HCT116 (cell line): ENCODE measurements at regions not wholly inside any gene's neighbourhood (a gene's known extent, or its start where the extent isn't known, plus 50 kb on each side); places are given as distances from the start of the nearest gene placed in this dataset.

Source experiments
- ATAC-seq: fragments of 200-7000 bp; cut with Tn5 transposase; 2 replicates; pipeline ENCODE4 v1.9.1; 2020; ENCODE audit warnings: mild to moderate bottlenecking, moderate library complexity
- BruUV-seq: library from RNA; stranded (reverse); fragments of 400-500 nt; replicated peaks from 2 replicates; lab custom pipeline; 2021; lab: Mats Ljungman, UMichigan
- CTCF ChIA-PET: fragments of 300-600 bp; sonication (Branson Sonifier 250); formaldehyde crosslinking; loops from one replicate; lab custom pipeline; 2021; ENCODE audit warnings: antibody characterized with exemption; lab: Charles Lee
- POLR2A ChIA-PET: fragments of 300-600, 350-600 bp; sonication (Branson Sonifier 250); formaldehyde crosslinking; loops from one replicate; lab custom pipeline; 2021; ENCODE audit warnings: antibody characterized with exemption; lab: Charles Lee
- RAD21 ChIA-PET, 2 experiments: fragments of 300-600 bp; sonication (Branson Sonifier 250); formaldehyde crosslinking; loops; one replicate each; lab custom pipeline; 2023; ENCODE audit warnings: low total read pairs in 2 of 2; ENCODE audit not compliant: uncharacterized antibody in 2 of 2, unreplicated experiment in 2 of 2, low non-redundant PET in 1 of 2; lab: Charles Lee
- DNase-seq: peaks from one replicate; pipeline ENCODE4 v3.0.0-alpha.2; 2010; ENCODE audit warnings: low read depth, low spot score
- H2AFZ ChIP-seq: fragments of 200-600 bp; shearing (Covaris generic), sonication (generic); 2 replicates; pipeline ENCODE4 v1.6.1; 2017; ENCODE audit warnings: low read depth, mixed run types, mixed read lengths, antibody characterized with exemption, low read length; ENCODE audit not compliant: poor library complexity, severe bottlenecking
- H3K27ac ChIP-seq: 2 replicates; pipeline ENCODE4 v1.5.1; 2012; ENCODE audit warnings: low read depth, low read length
- H3K27me3 ChIP-seq: fragments of 200-600 bp; sonication (generic); 2 replicates; pipeline ENCODE4 v1.6.1; 2016; ENCODE audit warnings: mixed run types, low read length, mixed read lengths; ENCODE audit not compliant: insufficient read depth
- H3K36me3 ChIP-seq, 2 experiments: fragments of 200-500 bp in 1 of 2; fragments of 200-600 bp in 1 of 2; sonication (Bioruptor generic) in 1 of 2; sonication (generic) in 1 of 2; 2 replicates each; pipeline versions ENCODE4 v1.5.1 to v1.6.1; 2014 to 2016; ENCODE audit warnings: low read length in 2 of 2, inconsistent platforms in 1 of 2, mixed read lengths in 1 of 2, mixed run types in 1 of 2; ENCODE audit not compliant: insufficient read depth in 2 of 2, control insufficient read depth in 1 of 2
- H3K4me1 ChIP-seq, 2 experiments: fragments of 200-600 bp in 1 of 2; sonication (generic) in 1 of 2; 2 replicates each; pipeline versions ENCODE4 v1.5.1 to v1.6.1; 2012 to 2017; ENCODE audit warnings: low read length in 2 of 2, inconsistent platforms in 1 of 2, mild to moderate bottlenecking in 1 of 2, mixed read lengths in 1 of 2, mixed run types in 1 of 2, moderate library complexity in 1 of 2; ENCODE audit not compliant: insufficient read depth in 2 of 2, control insufficient read depth in 1 of 2
- H3K4me2 ChIP-seq: fragments of 200-600 bp; sonication (generic); 2 replicates; pipeline ENCODE4 v1.6.1; 2017; ENCODE audit warnings: mixed run types, low read length, mixed read lengths
- H3K4me3 ChIP-seq, 2 experiments: fragments of 200-600 bp in 1 of 2; sonication (generic) in 1 of 2; replicated peaks in 1 of 2; 2 replicates each; pipeline ENCODE4 v1.5.1; 2011 to 2016; ENCODE audit warnings: low read length in 2 of 2, control low read depth in 1 of 2, low read depth in 1 of 2, mild to moderate bottlenecking in 1 of 2, mixed read lengths in 1 of 2, mixed run types in 1 of 2
- H3K79me2 ChIP-seq: fragments of 200-600 bp; sonication (generic); 2 replicates; pipeline ENCODE4 v1.6.1; 2017; ENCODE audit warnings: mild to moderate bottlenecking, mixed run types, low read length, moderate library complexity, mixed read lengths; ENCODE audit not compliant: insufficient read depth
- H3K9ac ChIP-seq: fragments of 200-600 bp; sonication (generic); 2 replicates; pipeline ENCODE4 v1.6.1; 2016; ENCODE audit warnings: low read length, mixed read lengths
- H3K9me2 ChIP-seq: fragments of 200-600 bp; sonication (generic), shearing (Covaris generic); 2 replicates; pipeline ENCODE4 v1.6.1; 2017; ENCODE audit warnings: mixed run types, mild to moderate bottlenecking, moderate library complexity; ENCODE audit not compliant: insufficient read depth
- H3K9me3 ChIP-seq, 2 experiments: fragments of 200-500 bp in 1 of 2; fragments of 200-600 bp in 1 of 2; sonication (Bioruptor generic) in 1 of 2; sonication (generic) in 1 of 2; 2 replicates each; pipeline ENCODE4 v1.6.1; 2014 to 2017; ENCODE audit warnings: low read length in 2 of 2, mixed read lengths in 2 of 2, inconsistent platforms in 1 of 2, low read depth in 1 of 2, mild to moderate bottlenecking in 1 of 2, mixed run types in 1 of 2, moderate library complexity in 1 of 2; ENCODE audit not compliant: control insufficient read depth in 1 of 2, insufficient read depth in 1 of 2
- H4K20me1 ChIP-seq: fragments of 200-600 bp; sonication (generic), shearing (Covaris generic); 2 replicates; pipeline ENCODE4 v1.6.1; 2017; ENCODE audit warnings: mixed run types, mild to moderate bottlenecking, moderate library complexity; ENCODE audit not compliant: insufficient read depth
- CEBPB ChIP-seq: IDR thresholded peaks from 2 replicates; pipeline ENCODE4 v1.6.1; 2012; ENCODE audit warnings: low read depth
- CTCF ChIP-seq, 3 experiments: fragments of 200-600 bp in 1 of 3; sonication (generic) in 1 of 3; IDR thresholded peaks in 2 of 3; conservative IDR thresholded peaks in 1 of 3; 2 replicates each; pipeline ENCODE4 v1.5.1; 2012 to 2017; ENCODE audit warnings: low read depth in 2 of 3, low read length in 2 of 3, antibody characterized with exemption in 1 of 3, borderline replicate concordance in 1 of 3, control low read depth in 1 of 3, mild to moderate bottlenecking in 1 of 3, mixed read lengths in 1 of 3, mixed run types in 1 of 3, moderate library complexity in 1 of 3; ENCODE audit not compliant: insufficient read depth in 1 of 3
- ELF1 ChIP-seq: IDR thresholded peaks from 2 replicates; pipeline ENCODE4 v1.6.1; 2012; ENCODE audit warnings: low read depth, borderline replicate concordance
- JUND ChIP-seq: IDR thresholded peaks from 2 replicates; pipeline ENCODE4 v1.6.1; 2012
- MAX ChIP-seq: IDR thresholded peaks from 2 replicates; pipeline ENCODE4 v1.6.1; 2012
- POLR2A ChIP-seq: IDR thresholded peaks from 2 replicates; pipeline ENCODE4 v1.7.0; 2011; ENCODE audit warnings: borderline replicate concordance; ENCODE audit not compliant: insufficient read depth, insufficient read length; ENCODE audit errors: extremely low read depth
- POLR2AphosphoS5 ChIP-seq: IDR thresholded peaks from 2 replicates; pipeline ENCODE4 v1.6.1; 2011; ENCODE audit warnings: mild to moderate bottlenecking, low read depth, low read length, moderate library complexity
- SP1 ChIP-seq: IDR thresholded peaks from 2 replicates; pipeline ENCODE4 v1.6.1; 2012; ENCODE audit warnings: low read depth
- SRF ChIP-seq: IDR thresholded peaks from 2 replicates; pipeline ENCODE4 v1.6.1; 2012; ENCODE audit warnings: low read depth
- TCF7L2 ChIP-seq: IDR thresholded peaks from 2 replicates; pipeline ENCODE4 v1.7.0; 2011; ENCODE audit warnings: borderline replicate concordance, inconsistent platforms; ENCODE audit not compliant: insufficient read depth, insufficient read length; ENCODE audit errors: extremely low read depth
- ZFX ChIP-seq: fragments of 450-650 bp; IDR thresholded peaks from 2 replicates; pipeline ENCODE4 v1.6.1; 2017
- intact Hi-C: fragments of 100-400 bp; cut with micrococcal nuclease; formaldehyde crosslinking; loops from 2 replicates; pipeline ENCODE4 v1.10.0; 2022

- Histone ChIP-seq H3K4me1 (no peaks in the 10 kb centered on the region), H2AFZ (no peak overlapping the region), H3K36me3 (no peaks in the 10 kb centered on the region), H4K20me1 (no peaks in the 10 kb centered on the region), H3K4me3 (no peak overlapping the region), H3K9me2 (no peaks in the 10 kb centered on the region), H3K9me3 (peaks cover 2 to 3% of the 10 kb centered on the region in 2 experiments; a peak in 2 of 4 replicates), H3K27me3 (peaks cover 3% of the 10 kb centered on the region; the same call in 1 of the 2 replicates), H3K27ac (no peak overlapping the region), H3K79me2 (no peaks in the 10 kb centered on the region), H3K4me2 (no peak overlapping the region), H3K9ac (no peak overlapping the region)
- ChIA-PET RAD21 (no interaction called here), POLR2A (no interaction called here), CTCF (no interaction called here)
- ATAC-seq (peak; percentile 22; the same call in 1 of the 2 replicates), DNase-seq (no peak)
- BruUV-seq, result no TSS peak
- TF ChIP-seq SP1 (no peak), ZFX (no peak), TCF7L2 (no peak), POLR2AphosphoS5 (no peak), MAX (no peak), JUND (no peak), CEBPB (no peak), POLR2A (no peak), ELF1 (no peak)
- intact Hi-C loops, result no loop called here
These were observed 75.4 kb upstream of the ACTRT2 start for GRCh38 chr1:2945821-2946231.

- peak; percentile 72 for ATAC-seq
- Histone ChIP-seq H2AFZ (no peak overlapping the region), H3K4me2 (no peak overlapping the region), H3K36me3 (no peaks in the 10 kb centered on the region), H3K27me3 (peaks cover 7% of the 10 kb centered on the region; the same call in 1 of the 2 replicates), H3K79me2 (no peaks in the 10 kb centered on the region), H3K4me1 (no peaks in the 10 kb centered on the region)
- POLR2A ChIA-PET, result no interaction called here
- DNase-seq, result no peak
- BruUV-seq, result no TSS peak
- TF ChIP-seq SRF (no peak), CTCF (IDR thresholded peaks at IDR 0.05 in 2 of 3, conservative IDR thresholded peaks at IDR 0.05 in 1 of 3; ENCODE audit: borderline replicate concordance in 1 of 3, insufficient read depth in 1 of 3, low read depth in 2 of 3, low read length in 2 of 3) (peak in 2 of 3 experiments; percentile 30 to 32; a peak in 2 of 6 replicates)
- TF ChIP-seq, all 23 proteins: peak for 1
- Histone ChIP-seq H3K9me3 (no peaks in the 10 kb centered on the region; a peak in 1 of 4 replicates), H3K27ac (no peak overlapping the region), H3K9me2 (no peaks in the 10 kb centered on the region), H3K9ac (no peak overlapping the region), H4K20me1 (no peaks in the 10 kb centered on the region), H3K4me3 (no peak overlapping the region)
- ChIA-PET RAD21 (no interaction called here), CTCF (no interaction called here)
- intact Hi-C loops, result no loop called here
These were observed 75.0 kb upstream of the ACTRT2 start for GRCh38 chr1:2946291-2946690.
